ENCODE measurements at regions not wholly inside any gene's neighbourhood (a gene's known extent, or its start where the extent isn't known, plus 50 kb on each side); places are given as distances from the start of the nearest gene placed in this dataset.
"Not testable (repeated sequence)": the region's sequence is repeated elsewhere in the genome, so short reads cannot be mapped to it uniquely, and the experiment has no call there.

GRCh38 chr11:109958131-109958820, 134.9 kb upstream of the ZC3H12C start:
- Mint-ChIP-seq H3K36me3 (ENCODE audit: low read depth) (no peaks in the 10 kb centered on the region), H3K9me3 (peaks cover 3% of the 10 kb centered on the region), H3K27ac (no peak overlapping the region), H3K27me3 (ENCODE audit: low read depth, poor library complexity) (peaks cover 6% of the 10 kb centered on the region), H3K4me3 (no peak overlapping the region), H3K4me1 (no peaks in the 10 kb centered on the region)
- no peak for DNase-seq
- TF ChIP-seq CTCF (IDR thresholded peaks at IDR 0.05), result no peak

- DNase-seq, result no peak
- H3K4me1 Mint-ChIP-seq, result no peaks in the 10 kb centered on the region
- TF ChIP-seq CTCF (IDR thresholded peaks at IDR 0.05), result no peak
- peaks cover 6% of the 10 kb centered on the region for H3K27me3 Mint-ChIP-seq (ENCODE audit: low read depth, poor library complexity)
- no peak overlapping the region for H3K27ac Mint-ChIP-seq
- H3K9me3 Mint-ChIP-seq, result peaks cover 3% of the 10 kb centered on the region
- H3K4me3 Mint-ChIP-seq, result no peak overlapping the region
- H3K36me3 Mint-ChIP-seq (ENCODE audit: low read depth), result no peaks in the 10 kb centered on the region
Measured at GRCh38 chr11:109958821-109959166, 134.4 kb upstream of the ZC3H12C start.

- Mint-ChIP-seq H3K36me3 (ENCODE audit: low read depth) (no peaks in the 10 kb centered on the region), H3K27ac (peak overlapping the region; percentile 12), H3K9me3 (no peaks in the 10 kb centered on the region), H3K4me3 (no peak overlapping the region), H3K27me3 (ENCODE audit: low read depth, poor library complexity) (no peaks in the 10 kb centered on the region), H3K4me1 (no peaks in the 10 kb centered on the region)
- TF ChIP-seq CTCF (IDR thresholded peaks at IDR 0.05), result no peak
- DNase-seq, result no peak
Measured at GRCh38 chr11:109960831-109961230, 132.4 kb upstream of the ZC3H12C start.

- H3K4me1 Mint-ChIP-seq, result no peaks in the 10 kb centered on the region
- no peaks in the 10 kb centered on the region for H3K9me3 Mint-ChIP-seq
- no peaks in the 10 kb centered on the region for H3K27me3 Mint-ChIP-seq (ENCODE audit: low read depth, poor library complexity)
Measured at GRCh38 chr11:109961261-109961660, 131.9 kb upstream of the ZC3H12C start.

GRCh38 chr11:109963101-109963500, 130.1 kb upstream of the ZC3H12C start:
- H3K27ac Mint-ChIP-seq, result no peak overlapping the region
- no peaks in the 10 kb centered on the region for H3K9me3 Mint-ChIP-seq
- no peaks in the 10 kb centered on the region for H3K4me1 Mint-ChIP-seq
- no peak for TF ChIP-seq CTCF (IDR thresholded peaks at IDR 0.05)
- H3K27me3 Mint-ChIP-seq (ENCODE audit: low read depth, poor library complexity), result peaks cover 4% of the 10 kb centered on the region
- H3K4me3 Mint-ChIP-seq, result no peak overlapping the region
- DNase-seq, result no peak
- H3K36me3 Mint-ChIP-seq (ENCODE audit: low read depth), result no peaks in the 10 kb centered on the region

More at GRCh38 chr11:109961261-109961660, 131.9 kb upstream of the ZC3H12C start:
- Mint-ChIP-seq H3K36me3 (ENCODE audit: low read depth) (no peaks in the 10 kb centered on the region), H3K4me3 (no peak overlapping the region), H3K27ac (no peak overlapping the region)
- TF ChIP-seq CTCF (IDR thresholded peaks at IDR 0.05), result no peak
- no peak for DNase-seq

- Mint-ChIP-seq H3K27me3 (ENCODE audit: low read depth, poor library complexity) (peaks cover 4% of the 10 kb centered on the region), H3K4me3 (no peak overlapping the region), H3K27ac (no peak overlapping the region), H3K9me3 (no peaks in the 10 kb centered on the region), H3K36me3 (ENCODE audit: low read depth) (no peaks in the 10 kb centered on the region), H3K4me1 (no peaks in the 10 kb centered on the region)
- no peak for DNase-seq
- no peak for TF ChIP-seq CTCF (IDR thresholded peaks at IDR 0.05)
Measured at GRCh38 chr11:109964487-109964886, 128.7 kb upstream of the ZC3H12C start.

GRCh38 chr11:109965445-109965844, 127.7 kb upstream of the ZC3H12C start:
- not testable (repeated sequence) for H3K27ac Mint-ChIP-seq; H3K4me3 Mint-ChIP-seq; H3K27me3 Mint-ChIP-seq (ENCODE audit: low read depth, poor library complexity); H3K36me3 Mint-ChIP-seq (ENCODE audit: low read depth); H3K9me3 Mint-ChIP-seq; DNase-seq; H3K4me1 Mint-ChIP-seq

GRCh38 chr11:109965926-109966325, 127.3 kb upstream of the ZC3H12C start:
- DNase-seq; H3K27ac Mint-ChIP-seq; H3K4me3 Mint-ChIP-seq; H3K4me1 Mint-ChIP-seq; H3K36me3 Mint-ChIP-seq (ENCODE audit: low read depth); H3K27me3 Mint-ChIP-seq (ENCODE audit: low read depth, poor library complexity); H3K9me3 Mint-ChIP-seq: not testable (repeated sequence)

- H3K4me3 Mint-ChIP-seq, result not testable (repeated sequence)
Measured at GRCh38 chr11:109967136-109967535, 126.1 kb upstream of the ZC3H12C start.

More at GRCh38 chr11:109967136-109967535, 126.1 kb upstream of the ZC3H12C start:
- not testable (repeated sequence) for H3K4me1 Mint-ChIP-seq; H3K9me3 Mint-ChIP-seq; H3K27ac Mint-ChIP-seq; H3K27me3 Mint-ChIP-seq (ENCODE audit: low read depth, poor library complexity); H3K36me3 Mint-ChIP-seq (ENCODE audit: low read depth); DNase-seq
